ENCODE measurements at regions not wholly inside any gene's neighbourhood (a gene's known extent, or its start where the extent isn't known, plus 50 kb on each side); places are given as distances from the start of the nearest gene placed in this dataset.

- Histone ChIP-seq H3K9me2 (ENCODE audit: insufficient read depth) (no peaks in the 10 kb centered on the region; the same call in 1 of the 2 replicates), H3K27ac (ENCODE audit: low read depth, low read length) (no peak overlapping the region), H3K79me2 (ENCODE audit: insufficient read depth, low read length) (no peaks in the 10 kb centered on the region), H3K9ac (ENCODE audit: low read length) (no peak overlapping the region), H3K9me3 (ENCODE audit: control insufficient read depth in 1 of 2, insufficient read depth in 1 of 2, low read depth in 1 of 2, low read length in 2 of 2) (no peaks in the 10 kb centered on the region), H3K4me1 (ENCODE audit: control insufficient read depth in 1 of 2, insufficient read depth in 2 of 2, low read length in 2 of 2) (no peaks in the 10 kb centered on the region), H2AFZ (ENCODE audit: low read depth, low read length, poor library complexity, severe bottlenecking) (no peak overlapping the region), H4K20me1 (ENCODE audit: insufficient read depth) (no peaks in the 10 kb centered on the region), H3K4me2 (ENCODE audit: low read length) (no peak overlapping the region), H3K27me3 (ENCODE audit: insufficient read depth, low read length) (no peaks in the 10 kb centered on the region), H3K4me3 (replicated peaks in 1 of 2; ENCODE audit: low read depth in 1 of 2, low read length in 2 of 2) (no peak overlapping the region), H3K36me3 (ENCODE audit: control insufficient read depth in 1 of 2, insufficient read depth in 2 of 2, low read length in 2 of 2) (no peaks in the 10 kb centered on the region)
- ATAC-seq = no peak
- ChIA-PET RAD21 (ENCODE audit: low non-redundant PET in 1 of 2, low total read pairs in 2 of 2, uncharacterized antibody in 2 of 2, unreplicated experiment in 2 of 2) (no interaction called here), CTCF (no interaction called here), POLR2A (no interaction called here)
- no peak for TF ChIP-seq TCF7L2 (IDR thresholded peaks at IDR 0.05; ENCODE audit: borderline replicate concordance, extremely low read depth, insufficient read depth, insufficient read length)
- no peak for TF ChIP-seq EZH2phosphoT487 (IDR thresholded peaks at IDR 0.05; ENCODE audit: borderline replicate concordance)
- TF ChIP-seq CBX3 (IDR thresholded peaks at IDR 0.05; ENCODE audit: low read depth) = no peak
- TF ChIP-seq CTCF (IDR thresholded peaks at IDR 0.05 in 2 of 3, conservative IDR thresholded peaks at IDR 0.05 in 1 of 3; ENCODE audit: borderline replicate concordance in 1 of 3, insufficient read depth in 1 of 3, low read depth in 2 of 3, low read length in 2 of 3) = no peak
- TF ChIP-seq CEBPB (IDR thresholded peaks at IDR 0.05; ENCODE audit: low read depth) = no peak
- TF ChIP-seq EZH2 (IDR thresholded peaks at IDR 0.05) = no peak
- no peak for TF ChIP-seq ZNF274 (IDR thresholded peaks at IDR 0.05; ENCODE audit: low read depth, low read length)
- no peak for TF ChIP-seq SRF (IDR thresholded peaks at IDR 0.05; ENCODE audit: low read depth)
- TF ChIP-seq ZFX (IDR thresholded peaks at IDR 0.05) = no peak
- no peak for TF ChIP-seq SP1 (IDR thresholded peaks at IDR 0.05; ENCODE audit: low read depth)
- no peak for TF ChIP-seq ZBTB33 (IDR thresholded peaks at IDR 0.05; ENCODE audit: extremely low read depth, insufficient replicate concordance, low read length)
- no peak for TF ChIP-seq YY1 (IDR thresholded peaks at IDR 0.05; ENCODE audit: extremely low read depth, insufficient replicate concordance, low read depth, low read length)
- no TSS peak for BruUV-seq (replicated peaks)
- no peak for DNase-seq (ENCODE audit: low read depth, low spot score)
- intact Hi-C loops (cut with micrococcal nuclease) = no loop called here
These were observed 62.0 kb upstream of the CLNK start for GRCh38 chr4:10746371-10747171.
